NT2/D1 (cell line): ENCODE measurements at regions not wholly inside any gene's neighbourhood (a gene's known extent, or its start where the extent isn't known, plus 50 kb on each side); places are given as distances from the start of the nearest gene placed in this dataset.

Experiments used
- DNase-seq: peaks from one replicate; pipeline ENCODE4 v3.0.0-alpha.2; 2011; ENCODE audit warnings: low read depth, low spot score
- H3K27me3 ChIP-seq: 2 replicates; pipeline ENCODE4 v1.6.0; 2011; ENCODE audit warnings: mild to moderate bottlenecking; ENCODE audit not compliant: insufficient read length, insufficient read depth
- H3K36me3 ChIP-seq: 2 replicates; pipeline ENCODE4 v1.6.1; 2011; ENCODE audit warnings: mild to moderate bottlenecking, low read length, mixed read lengths; ENCODE audit not compliant: insufficient read depth, insufficient read length
- H3K4me1 ChIP-seq: 2 replicates; pipeline ENCODE4 v1.5.1; 2011; ENCODE audit not compliant: insufficient read depth, insufficient read length
- H3K4me3 ChIP-seq: 2 replicates; pipeline ENCODE4 v1.5.1; 2011; ENCODE audit warnings: low read depth; ENCODE audit not compliant: insufficient read length
- H3K9ac ChIP-seq: 2 replicates; pipeline ENCODE4 v1.6.0; 2011; ENCODE audit warnings: low read depth; ENCODE audit not compliant: insufficient read length
- H3K9me3 ChIP-seq: 2 replicates; pipeline ENCODE4 v1.5.1; 2011; ENCODE audit warnings: mild to moderate bottlenecking, low read length; ENCODE audit not compliant: insufficient read depth
- SUZ12 ChIP-seq: IDR thresholded peaks from 2 replicates; pipeline ENCODE4 v1.6.1; 2011; ENCODE audit not compliant: insufficient read length, insufficient read depth; ENCODE audit errors: extremely low read depth
- YY1 ChIP-seq: IDR thresholded peaks from 2 replicates; pipeline ENCODE4 v1.6.1; 2011; ENCODE audit not compliant: insufficient read length, insufficient read depth
- ZNF274 ChIP-seq: IDR thresholded peaks from 2 replicates; pipeline ENCODE4 v1.6.1; 2011; ENCODE audit warnings: mild to moderate bottlenecking, low read depth, low read length

- TF ChIP-seq ZNF274 = no peak
- TF ChIP-seq SUZ12 = no peak
- no peak for TF ChIP-seq YY1
- Histone ChIP-seq H3K9ac (no peak overlapping the region), H3K4me3 (no peak overlapping the region), H3K9me3 (peaks cover 3% of the 10 kb centered on the region; the same call in 1 of the 2 replicates), H3K27me3 (no peaks in the 10 kb centered on the region), H3K36me3 (no peaks in the 10 kb centered on the region), H3K4me1 (no peaks in the 10 kb centered on the region)
- no peak for DNase-seq
Measured at GRCh38 chr5:82560561-82560960, 282.4 kb upstream of the RPS23 start.

GRCh38 chr5:82551840-82552385, 273.8 kb upstream of the RPS23 start:
- no peaks in the 10 kb centered on the region for H3K9me3 ChIP-seq
- no peak overlapping the region for H3K4me3 ChIP-seq
- no peak for DNase-seq
- TF ChIP-seq SUZ12 (no peak), YY1 (no peak), ZNF274 (no peak)
- H3K36me3 ChIP-seq = no peaks in the 10 kb centered on the region
- no peaks in the 10 kb centered on the region for H3K4me1 ChIP-seq
- no peaks in the 10 kb centered on the region for H3K27me3 ChIP-seq
- no peak overlapping the region for H3K9ac ChIP-seq

- no peak for DNase-seq
- no peak overlapping the region for H3K9ac ChIP-seq
- no peaks in the 10 kb centered on the region for H3K4me1 ChIP-seq
- TF ChIP-seq YY1 = no peak
- TF ChIP-seq ZNF274 = no peak
- TF ChIP-seq SUZ12 = no peak
- no peaks in the 10 kb centered on the region for H3K27me3 ChIP-seq
- no peaks in the 10 kb centered on the region for H3K36me3 ChIP-seq
- H3K4me3 ChIP-seq = no peak overlapping the region
- no peaks in the 10 kb centered on the region for H3K9me3 ChIP-seq
Measured at GRCh38 chr5:82551192-82551591, 273.0 kb upstream of the RPS23 start.

GRCh38 chr5:82549263-82549662, 271.1 kb upstream of the RPS23 start:
- Histone ChIP-seq H3K36me3 (no peaks in the 10 kb centered on the region), H3K4me1 (peaks cover 3% of the 10 kb centered on the region), H3K27me3 (no peaks in the 10 kb centered on the region), H3K4me3 (no peak overlapping the region), H3K9ac (no peak overlapping the region), H3K9me3 (peaks cover 6% of the 10 kb centered on the region; the same call in 1 of the 2 replicates)
- no peak for DNase-seq
- TF ChIP-seq SUZ12 (no peak), ZNF274 (no peak), YY1 (no peak)

- Histone ChIP-seq H3K4me1 (peaks cover 3% of the 10 kb centered on the region), H3K9me3 (peaks cover 23% of the 10 kb centered on the region; the same call in 1 of the 2 replicates), H3K4me3 (no peak overlapping the region), H3K36me3 (no peaks in the 10 kb centered on the region), H3K27me3 (no peaks in the 10 kb centered on the region), H3K9ac (no peak overlapping the region)
- TF ChIP-seq YY1 (no peak), ZNF274 (no peak), SUZ12 (no peak)
- peak; percentile 50 for DNase-seq
Measured at GRCh38 chr5:82544004-82544403, 265.9 kb upstream of the RPS23 start.

- DNase-seq = no peak
- Histone ChIP-seq H3K36me3 (no peaks in the 10 kb centered on the region), H3K27me3 (no peaks in the 10 kb centered on the region), H3K9ac (no peak overlapping the region), H3K4me3 (no peak overlapping the region), H3K4me1 (peaks cover 3% of the 10 kb centered on the region), H3K9me3 (peaks cover 23% of the 10 kb centered on the region; the same call in 1 of the 2 replicates)
- no peak for TF ChIP-seq YY1
- TF ChIP-seq SUZ12 = no peak
- no peak for TF ChIP-seq ZNF274
Measured at GRCh38 chr5:82540301-82540700, 262.1 kb upstream of the RPS23 start.

- TF ChIP-seq YY1 = no peak
- TF ChIP-seq SUZ12 = no peak
- TF ChIP-seq ZNF274 = no peak
- Histone ChIP-seq H3K36me3 (no peaks in the 10 kb centered on the region), H3K27me3 (no peaks in the 10 kb centered on the region), H3K9me3 (peaks cover 12% of the 10 kb centered on the region; the same call in 1 of the 2 replicates), H3K4me3 (no peak overlapping the region), H3K9ac (no peak overlapping the region), H3K4me1 (no peaks in the 10 kb centered on the region)
- DNase-seq = no peak
Measured at GRCh38 chr5:82538339-82539034, 260.3 kb upstream of the RPS23 start.
